Natural killer cell (primary cell): ENCODE measurements at regions not wholly inside any gene's neighbourhood (a gene's known extent, or its start where the extent isn't known, plus 50 kb on each side); places are given as distances from the start of the nearest gene placed in this dataset.

Source experiments
- ATAC-seq, 3 donors: fragments of 150-1000 bp in 2 of 3; fragments of 200-7000 bp in 1 of 3; cut with Tn5 transposase; 1 replicate in 1 of 3; 2 replicates in 2 of 3; pipeline ENCODE4 v1.10.0; 2021; ENCODE audit warnings: mild to moderate bottlenecking in 2 of 3, moderate library complexity in 2 of 3
- DNase-seq, 2 donors: peaks; one replicate each; pipeline versions ENCODE4 v3.0.0 to v3.0.0-alpha.2; 2013 to 2021; ENCODE audit warnings: mixed read lengths in 1 of 2
- H3K27ac ChIP-seq: one replicate; pipeline ENCODE4 v1.5.1; 2013; ENCODE audit warnings: mild to moderate bottlenecking, low read length
- H3K27me3 ChIP-seq: one replicate; pipeline ENCODE4 v1.6.1; 2013; ENCODE audit warnings: low read length; ENCODE audit not compliant: control insufficient read depth, insufficient read depth
- H3K36me3 ChIP-seq: one replicate; pipeline ENCODE4 v1.6.1; 2013; ENCODE audit warnings: low read length; ENCODE audit not compliant: control insufficient read depth, insufficient read depth
- H3K4me1 ChIP-seq: one replicate; pipeline ENCODE4 v1.6.1; 2013; ENCODE audit warnings: low read length; ENCODE audit not compliant: control insufficient read depth, insufficient read depth
- H3K4me3 ChIP-seq: one replicate; pipeline ENCODE4 v1.5.1; 2013; ENCODE audit warnings: low read length
- H3K9me3 ChIP-seq: one replicate; pipeline ENCODE4 v1.6.1; 2013; ENCODE audit warnings: low read length; ENCODE audit not compliant: control insufficient read depth, insufficient read depth
- H3K27ac Mint-ChIP-seq, 2 donors: one replicate each; pipeline ENCODE4 v1.8.0; 2022; ENCODE audit warnings: mild to moderate bottlenecking in 2 of 2, mixed read lengths in 2 of 2, moderate library complexity in 1 of 2
- H3K27me3 Mint-ChIP-seq, 2 donors: one replicate each; pipeline ENCODE4 v1.8.0; 2022; ENCODE audit warnings: low read depth in 2 of 2, mixed read lengths in 2 of 2
- H3K36me3 Mint-ChIP-seq: one replicate; pipeline ENCODE4 v1.8.0; 2022; ENCODE audit warnings: mixed read lengths
- H3K4me1 Mint-ChIP-seq, 2 donors: one replicate each; pipeline ENCODE4 v1.8.0; 2022; ENCODE audit warnings: mixed read lengths in 2 of 2
- H3K4me3 Mint-ChIP-seq: one replicate; pipeline ENCODE4 v1.8.0; 2022; ENCODE audit warnings: mild to moderate bottlenecking, moderate library complexity, mixed read lengths
- H3K9me3 Mint-ChIP-seq, 2 donors: one replicate each; pipeline ENCODE4 v1.8.0; 2022; ENCODE audit warnings: mixed read lengths in 2 of 2
- CTCF ChIP-seq: fragments of 200-600 bp; IDR thresholded peaks from one replicate; pipeline ENCODE4 v1.8.0; 2022; ENCODE audit warnings: antibody characterized with exemption
- WGBS: methylation state at CpG from one replicate; pipeline ENCODE4 v1.1.7; 2013; ENCODE audit warnings: missing lambda C conversion rate; ENCODE audit not compliant: insufficient coverage; 5-methylcytosine and 5-hydroxymethylcytosine counted together
- intact Hi-C: fragments of 100-400 bp; cut with micrococcal nuclease; formaldehyde crosslinking; loops from one replicate; pipeline ENCODE4 v1.14.2; 2022

GRCh38 chr10:1980459-1980858 lies 243.1 kb upstream of the ADARB2 start:
- DNase-seq (no peak), ATAC-seq (no peak)
- Mint-ChIP-seq H3K36me3 (no peaks in the 10 kb centered on the region), H3K27me3 (peaks cover 0 to 13% of the 10 kb centered on the region in 2 donors), H3K9me3 (peaks cover 2% of the 10 kb centered on the region in 2 donors), H3K4me1 (no peaks in the 10 kb centered on the region), H3K27ac (no peak overlapping the region), H3K4me3 (no peak overlapping the region)
- TF ChIP-seq CTCF: no peak
- intact Hi-C loops: no loop called here
- H3K36me3 ChIP-seq: no peaks in the 10 kb centered on the region
- no peak overlapping the region for H3K4me3 ChIP-seq
- H3K4me1 ChIP-seq: no peaks in the 10 kb centered on the region
- no peak overlapping the region for H3K27ac ChIP-seq
- peaks cover 5% of the 10 kb centered on the region for H3K9me3 ChIP-seq
- 83% methylated on average over 2 of the region's 3 CpGs for WGBS
- no peaks in the 10 kb centered on the region for H3K27me3 ChIP-seq

DNA sequence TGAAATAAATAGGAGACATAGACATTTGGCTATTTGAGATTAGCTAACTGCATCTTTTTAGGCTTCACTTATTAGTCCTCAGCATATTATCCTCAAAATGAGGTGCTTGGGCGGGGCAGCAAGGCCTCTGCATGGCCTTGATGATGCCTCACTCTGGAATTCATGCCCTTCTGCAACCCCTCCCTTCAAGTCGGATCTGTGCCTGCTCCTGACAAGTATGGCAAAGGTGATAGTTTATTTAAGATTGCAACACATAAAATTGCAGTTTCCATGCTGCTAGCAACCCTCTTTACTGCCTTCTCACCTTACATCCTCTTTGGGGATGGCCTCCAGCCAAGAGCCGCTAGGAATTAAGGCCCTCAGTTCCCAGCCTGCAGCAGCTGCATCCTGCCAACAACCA lies 241.3 kb upstream of the ADARB2 start:
- no peak overlapping the region for H3K27ac Mint-ChIP-seq
- no peak for DNase-seq
- H3K4me1 Mint-ChIP-seq: no peaks in the 10 kb centered on the region
- no peaks in the 10 kb centered on the region for H3K36me3 Mint-ChIP-seq
- H3K9me3 ChIP-seq: peaks cover 5% of the 10 kb centered on the region
- no peak overlapping the region for H3K4me3 ChIP-seq
- WGBS: 70% methylated on average over 3 of the region's 3 CpGs
- no peak overlapping the region for H3K4me3 Mint-ChIP-seq
- no peaks in the 10 kb centered on the region for H3K4me1 ChIP-seq
- no peaks in the 10 kb centered on the region for H3K36me3 ChIP-seq
- intact Hi-C loops: no loop called here
- peaks cover 0 to 11% of the 10 kb centered on the region in 2 donors for H3K27me3 Mint-ChIP-seq
- peaks cover 2% of the 10 kb centered on the region in 2 donors for H3K9me3 Mint-ChIP-seq
- H3K27me3 ChIP-seq: no peaks in the 10 kb centered on the region
- TF ChIP-seq CTCF: no peak
- no peak for ATAC-seq
- no peak overlapping the region for H3K27ac ChIP-seq

GRCh38 chr10:1977461-1977860 lies 240.1 kb upstream of the ADARB2 start:
- H3K4me1 Mint-ChIP-seq: no peaks in the 10 kb centered on the region
- no peak overlapping the region for H3K27ac Mint-ChIP-seq
- no CpG with 5 or more reads among the region's 1 CpG for WGBS
- Histone ChIP-seq H3K27ac (no peak overlapping the region), H3K36me3 (no peaks in the 10 kb centered on the region), H3K4me1 (no peaks in the 10 kb centered on the region), H3K9me3 (peaks cover 7% of the 10 kb centered on the region), H3K4me3 (no peak overlapping the region), H3K27me3 (no peaks in the 10 kb centered on the region)
- intact Hi-C loops: no loop called here
- peaks cover 0 to 11% of the 10 kb centered on the region in 2 donors for H3K27me3 Mint-ChIP-seq
- no peak for DNase-seq
- ATAC-seq: no peak
- no peaks in the 10 kb centered on the region for H3K36me3 Mint-ChIP-seq
- H3K4me3 Mint-ChIP-seq: no peak overlapping the region
- peaks cover 2% of the 10 kb centered on the region in 2 donors for H3K9me3 Mint-ChIP-seq
- no peak for TF ChIP-seq CTCF

GRCh38 chr10:1972406-1972805 lies 235.1 kb upstream of the ADARB2 start:
- Mint-ChIP-seq H3K27me3 (peaks cover 0 to 2% of the 10 kb centered on the region in 2 donors), H3K4me3 (no peak overlapping the region), H3K4me1 (no peaks in the 10 kb centered on the region), H3K36me3 (no peaks in the 10 kb centered on the region), H3K27ac (no peak overlapping the region), H3K9me3 (peaks cover 3 to 4% of the 10 kb centered on the region in 2 donors)
- Histone ChIP-seq H3K4me3 (no peak overlapping the region), H3K27ac (no peak overlapping the region), H3K9me3 (peaks cover 7% of the 10 kb centered on the region), H3K27me3 (no peaks in the 10 kb centered on the region), H3K4me1 (no peaks in the 10 kb centered on the region), H3K36me3 (no peaks in the 10 kb centered on the region)
- WGBS: 63% methylated on average over 3 of the region's 3 CpGs
- DNase-seq (no peak), ATAC-seq (no peak)
- TF ChIP-seq CTCF: no peak
- intact Hi-C loops: no loop called here
